ENCODE measurements at regions not wholly inside any gene's neighbourhood (a gene's known extent, or its start where the extent isn't known, plus 50 kb on each side); places are given as distances from the start of the nearest gene placed in this dataset.

DNA sequence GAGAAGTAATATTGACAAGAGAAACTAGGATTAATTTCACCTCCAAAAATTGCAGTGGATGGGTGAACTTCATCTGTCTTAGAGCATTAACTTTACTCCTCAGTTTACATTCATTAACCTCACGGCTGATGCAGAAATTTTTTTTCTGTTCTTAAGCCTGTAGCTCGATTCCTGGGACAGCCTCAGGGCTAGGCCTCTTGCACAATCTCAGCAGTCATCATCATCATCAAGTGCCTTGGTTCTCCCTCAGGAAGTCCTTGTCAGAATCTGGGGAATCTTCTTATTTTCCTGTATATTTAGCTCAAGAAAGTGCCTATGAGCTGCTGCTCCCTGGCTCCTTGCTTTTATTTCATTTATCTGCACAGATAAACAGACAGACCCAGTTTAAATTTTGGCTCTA lies 1272.2 kb upstream of the LRRTM1 start:
- TF ChIP-seq GATA3 (IDR thresholded peaks at IDR 0.05; ENCODE audit: low read depth, low read length): no peak
- no peak for TF ChIP-seq GATA2 (IDR thresholded peaks at IDR 0.05; ENCODE audit: low read depth, low read length)

Data from SH-SY5Y (cell line).